CD4-positive, alpha-beta T cell treated with Interleukin-6 for 4 hours (primary cell): ENCODE measurements at regions not wholly inside any gene's neighbourhood (a gene's known extent, or its start where the extent isn't known, plus 50 kb on each side); places are given as distances from the start of the nearest gene placed in this dataset.
"Not testable (repeated sequence)": the region's sequence is repeated elsewhere in the genome, so short reads cannot be mapped to it uniquely, and the experiment has no call there.

ENCODE experiments used
- DNase-seq: peaks from one replicate; pipeline ENCODE4 v3.0.0-alpha.2; 2020; ENCODE audit warnings: mixed read lengths

DNA sequence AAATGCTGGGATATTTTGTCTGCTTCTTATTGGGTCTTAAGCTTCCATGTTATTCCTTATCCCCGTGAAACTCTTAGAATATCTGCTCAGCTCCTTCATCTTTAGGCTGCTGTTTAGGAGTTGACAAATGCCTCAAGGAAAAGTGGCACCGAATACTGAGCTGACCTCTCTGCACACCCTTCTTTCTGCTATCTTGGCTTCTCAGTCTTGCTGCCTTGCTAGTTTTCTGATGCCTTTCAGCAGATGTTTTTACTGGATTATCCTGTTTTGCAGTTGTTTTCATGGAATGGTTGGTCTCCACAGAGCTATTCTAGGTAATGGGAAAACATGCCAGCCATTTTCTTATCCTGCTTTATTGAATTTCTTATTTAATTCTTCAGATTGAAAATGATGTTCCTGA, 86.3 kb downstream of the GYPE start:
- DNase-seq, result no peak

DNA sequence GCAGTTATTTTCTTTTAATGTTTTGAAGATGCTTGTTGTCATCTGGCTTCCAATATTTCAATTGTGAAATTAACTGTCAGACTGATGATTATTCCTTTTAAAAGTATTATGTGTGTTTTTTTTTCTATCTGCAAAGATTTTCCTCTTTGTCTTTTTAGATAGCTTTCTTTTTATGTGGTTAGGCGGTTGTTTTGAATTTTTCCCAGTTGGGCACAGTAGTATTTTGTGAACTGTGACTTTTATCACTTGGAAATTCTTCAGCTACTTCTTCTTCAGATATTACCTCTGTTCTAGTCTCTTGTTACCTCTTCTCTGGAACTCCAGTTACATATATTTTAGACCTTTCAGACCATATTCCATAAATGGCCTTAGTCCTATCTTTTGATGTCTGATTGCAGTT, 87.5 kb downstream of the GYPE start:
- not testable (repeated sequence) for DNase-seq

DNA sequence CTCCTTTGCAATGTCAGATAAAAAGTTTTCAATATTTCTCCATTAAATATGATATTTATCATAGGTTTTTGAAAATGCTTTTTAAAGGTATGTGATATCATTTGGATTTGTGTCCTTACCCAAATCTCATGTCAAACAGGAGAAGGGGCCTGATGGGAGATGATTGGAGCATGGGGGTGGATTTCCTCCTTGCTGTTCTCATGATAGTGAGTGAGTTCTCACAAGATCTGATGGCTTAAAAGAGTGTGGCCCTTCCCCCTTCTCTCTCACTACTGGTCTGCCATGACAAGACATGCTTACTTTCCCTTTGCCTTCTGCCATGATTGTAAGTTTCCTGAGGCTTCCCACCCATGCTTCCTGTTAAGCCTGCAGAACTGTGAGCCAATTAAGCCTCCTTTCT, 90.0 kb downstream of the GYPE start:
- not testable (repeated sequence) for DNase-seq

DNA sequence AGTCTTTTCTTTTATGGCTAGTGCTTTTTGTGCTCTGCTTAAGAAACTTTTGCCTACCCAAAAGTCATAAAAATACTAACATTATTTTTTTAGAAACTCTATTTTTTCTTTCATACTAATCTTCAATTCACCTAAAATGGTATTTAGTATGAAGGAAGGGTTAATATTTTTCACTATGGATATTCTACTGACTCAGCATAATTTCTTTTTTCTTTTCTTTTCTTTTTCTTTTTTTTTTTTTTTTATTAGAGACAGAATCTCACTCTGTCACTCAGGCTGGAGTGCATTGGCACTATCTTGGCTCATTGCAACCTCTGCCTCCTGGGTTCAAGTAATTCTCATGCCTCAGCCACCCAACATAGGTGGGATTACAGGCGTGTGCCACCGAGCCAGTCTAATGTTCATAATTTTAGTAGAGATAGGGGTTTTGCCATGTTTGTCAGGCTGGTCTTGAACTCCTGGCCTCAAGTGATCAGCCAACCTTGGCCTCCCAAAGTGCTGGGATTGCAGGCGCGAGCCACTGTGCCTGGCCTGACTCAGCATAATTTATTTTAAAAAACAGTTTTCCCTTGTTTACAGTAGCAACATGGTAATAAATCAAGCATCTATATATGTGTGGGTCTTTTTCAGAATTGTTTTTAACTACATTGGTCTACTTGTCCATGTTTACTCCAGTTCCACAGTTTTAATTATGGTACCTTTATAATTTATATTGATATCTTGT, 91.8 kb downstream of the GYPE start:
- DNase-seq, result not testable (repeated sequence)

DNA sequence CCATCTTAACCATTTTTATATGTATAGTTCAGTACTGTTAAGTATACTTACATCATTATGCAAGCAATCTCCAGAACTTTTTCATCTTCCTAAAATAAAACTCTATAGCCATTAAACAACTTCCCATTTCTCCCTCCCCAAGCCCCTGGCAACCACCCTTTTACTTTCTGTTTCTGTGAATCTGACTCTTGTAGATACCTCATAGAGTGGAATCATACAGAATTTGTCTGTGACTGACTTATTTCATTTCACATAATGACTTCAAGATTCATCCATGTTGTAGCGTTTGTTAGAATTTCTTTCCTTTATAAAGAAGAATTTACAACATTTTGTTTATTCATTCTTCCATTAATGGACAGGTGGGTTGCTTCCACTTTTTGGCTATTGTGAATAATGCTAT, 91.2 kb upstream of the FREM3 start:
- DNase-seq, result not testable (repeated sequence)

DNA sequence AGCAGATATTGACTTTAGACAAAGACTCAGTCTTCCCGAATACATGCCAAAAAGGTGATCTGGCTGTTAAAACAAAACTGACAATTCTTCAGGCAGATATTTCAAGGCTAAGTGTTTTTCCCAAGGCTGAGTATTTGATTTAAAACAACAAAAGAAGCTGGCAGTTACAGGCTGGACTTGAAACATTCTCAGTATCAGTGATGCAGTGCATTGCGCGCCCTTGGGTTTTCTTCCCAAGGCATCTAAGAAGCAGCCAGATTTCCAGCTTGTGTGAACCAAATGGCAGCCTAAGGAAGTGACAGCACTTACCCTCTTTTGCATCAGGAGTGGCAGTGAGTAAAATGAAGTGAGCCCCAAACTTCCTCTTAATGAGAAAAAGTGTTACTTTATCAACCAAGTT, 90.0 kb upstream of the FREM3 start:
- DNase-seq, result not testable (repeated sequence)

DNA sequence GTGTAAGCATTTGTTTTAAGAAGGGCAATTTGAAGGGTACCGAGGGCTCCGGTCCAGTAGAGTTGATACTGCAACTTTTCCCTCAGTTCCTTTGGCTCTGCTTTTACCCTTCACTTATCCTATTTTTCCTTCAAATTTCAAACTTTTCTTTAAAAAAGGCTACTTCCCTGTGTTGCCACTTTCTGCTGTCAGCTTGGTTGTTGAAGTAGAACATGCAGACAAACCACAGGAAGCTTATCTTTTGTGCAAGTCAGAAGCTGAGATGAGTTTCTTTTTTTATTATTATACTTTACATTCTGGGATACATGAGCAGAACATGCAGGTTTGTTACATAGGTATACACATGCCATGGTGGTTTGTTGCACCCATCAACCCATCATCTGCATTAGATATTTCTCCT, 89.1 kb upstream of the FREM3 start:
- not testable (repeated sequence) for DNase-seq

DNA sequence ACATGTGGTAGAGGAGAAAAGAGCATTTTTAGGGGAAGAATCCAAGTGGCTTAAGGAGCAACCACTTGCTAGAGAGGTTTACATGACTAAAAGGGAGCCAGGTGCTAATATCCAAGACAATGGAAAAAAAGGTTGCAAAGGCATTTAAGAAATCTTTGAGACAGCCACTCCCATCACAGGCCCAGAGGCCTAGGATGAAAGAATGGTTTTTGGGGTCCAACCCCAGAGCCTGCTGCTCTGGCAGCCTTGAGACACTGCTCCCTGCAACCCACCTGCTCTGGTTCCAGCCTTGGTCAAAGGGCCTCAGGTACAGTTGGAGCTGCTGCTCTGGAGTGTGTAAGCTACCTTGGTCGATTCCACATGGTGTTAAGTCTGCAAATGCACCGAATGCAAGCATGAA, 84.1 kb upstream of the FREM3 start:
- DNase-seq, result no peak

DNA sequence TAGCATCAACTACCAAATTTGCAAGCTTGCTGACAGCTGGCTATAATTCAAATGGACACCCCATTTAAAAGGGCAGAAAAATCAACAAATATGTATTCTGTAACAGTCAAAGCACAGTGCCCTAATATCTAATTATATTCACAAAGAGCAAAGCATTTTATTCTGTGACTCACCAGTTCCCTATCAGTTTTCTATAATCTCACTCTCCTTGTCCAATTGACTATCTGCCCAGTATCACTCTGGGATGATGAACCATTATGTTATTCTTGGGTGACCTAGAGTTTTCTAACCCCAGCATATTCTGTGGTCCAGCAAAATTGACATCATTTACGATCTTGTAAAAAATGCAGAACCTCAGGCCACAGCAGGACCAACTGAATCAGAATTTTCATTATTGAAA, 82.0 kb upstream of the FREM3 start:
- no peak for DNase-seq

DNA sequence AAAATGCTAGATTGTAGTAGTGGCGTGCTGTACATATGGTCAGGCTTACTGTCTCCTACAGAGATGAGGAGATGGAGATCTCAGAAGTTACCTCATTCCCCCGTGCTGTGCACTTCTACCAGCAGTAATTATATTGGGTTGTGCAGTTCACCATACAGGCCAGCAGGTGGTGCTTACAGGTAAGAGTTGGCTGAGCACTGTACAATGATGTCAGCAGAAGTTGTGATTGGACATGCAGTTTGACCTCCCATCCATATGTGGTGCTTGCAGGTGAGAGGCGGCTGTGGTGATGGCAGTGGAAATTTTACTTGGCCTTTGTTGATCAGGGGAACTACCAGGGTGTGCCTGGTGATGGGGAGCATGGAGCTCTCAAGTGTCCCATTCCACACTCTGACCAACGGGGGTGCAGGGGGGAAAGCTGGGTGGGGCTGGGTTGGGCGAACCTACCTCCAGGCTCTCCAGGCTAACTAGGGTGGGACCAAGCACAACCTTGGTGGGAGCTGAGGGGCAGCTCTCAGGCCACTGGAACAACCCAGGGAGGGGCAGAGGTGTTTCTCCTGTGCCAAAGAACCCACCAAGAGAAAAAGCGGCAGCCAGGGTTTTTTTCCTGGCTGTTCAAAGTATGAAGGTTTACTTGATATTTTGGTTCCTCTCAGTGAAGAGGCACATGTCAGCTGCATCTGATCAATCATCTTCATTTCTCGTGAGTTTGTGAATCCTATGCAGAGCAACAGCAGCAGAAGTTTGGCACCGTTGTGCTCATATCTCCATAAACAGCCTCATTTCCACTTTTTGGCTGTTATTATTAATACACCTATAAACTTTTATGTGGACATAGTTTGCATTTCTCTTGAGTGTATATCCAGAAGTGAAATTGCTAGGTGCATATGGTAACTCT, 73.8 kb upstream of the FREM3 start:
- peak; percentile 17 for DNase-seq

DNA sequence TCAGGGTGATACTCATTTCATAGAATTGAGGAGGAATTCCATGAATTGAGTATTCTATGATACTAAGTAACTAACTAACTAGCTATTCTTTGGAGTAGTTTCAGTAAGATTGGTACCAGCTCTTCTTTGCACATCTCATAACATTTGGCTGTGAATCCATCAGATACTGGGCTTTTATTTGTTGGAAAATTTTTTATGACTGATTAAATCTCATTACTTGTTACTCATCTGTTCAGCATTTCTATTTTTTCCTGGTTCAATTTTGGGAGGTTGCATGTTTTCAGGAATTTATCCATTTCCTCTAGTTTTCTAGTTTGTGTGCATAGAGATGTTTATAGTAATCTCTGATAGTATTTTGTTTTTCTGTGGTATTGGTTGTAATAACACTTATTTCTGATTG, 70.8 kb upstream of the FREM3 start:
- DNase-seq, result no peak

DNA sequence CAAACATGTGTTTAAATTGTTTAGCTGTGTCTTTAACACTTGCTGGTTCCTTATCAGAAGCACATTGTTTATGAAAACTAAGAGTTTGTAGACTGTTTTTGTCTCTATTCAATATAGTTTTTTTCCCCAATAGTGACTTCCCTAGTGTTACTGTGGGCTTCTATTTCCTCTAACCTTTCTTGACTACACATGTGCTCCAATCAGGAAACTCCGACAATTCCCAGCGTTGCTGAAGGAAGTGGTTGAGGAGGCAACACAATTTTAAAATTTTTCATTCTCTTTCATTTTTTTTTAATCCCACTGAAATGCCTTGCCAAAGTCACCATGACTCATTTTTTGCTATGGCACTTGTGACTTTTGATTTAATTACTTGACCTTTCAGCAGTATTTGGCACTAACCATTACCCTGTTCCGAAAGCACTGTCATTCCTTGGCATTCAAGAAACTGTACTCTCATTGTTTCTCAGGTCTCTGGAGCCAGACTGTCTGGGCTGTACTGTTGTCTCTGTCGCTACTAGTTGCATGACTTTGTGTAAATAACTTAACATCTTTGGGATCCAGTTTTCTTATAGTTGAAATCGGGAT, 67.6 kb upstream of the FREM3 start:
- no peak for DNase-seq

DNA sequence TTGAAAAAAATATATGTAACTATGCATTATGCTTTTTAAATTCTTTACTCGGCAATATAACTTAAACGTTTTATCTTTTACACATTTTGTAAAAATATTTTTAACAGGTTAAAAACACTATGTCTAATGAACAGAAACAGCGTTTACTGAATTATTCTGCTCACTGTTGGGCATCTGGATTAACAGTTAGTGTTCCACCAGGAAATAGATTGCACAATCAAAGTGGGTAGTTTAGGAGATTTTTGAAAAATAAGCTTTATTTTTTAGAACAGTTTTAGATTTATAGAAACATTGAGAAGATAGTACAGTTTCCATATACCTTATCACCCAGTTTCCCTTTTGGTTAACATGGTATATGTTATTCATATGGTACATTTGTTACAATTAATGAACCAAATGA, 63.1 kb upstream of the FREM3 start:
- no peak for DNase-seq

DNA sequence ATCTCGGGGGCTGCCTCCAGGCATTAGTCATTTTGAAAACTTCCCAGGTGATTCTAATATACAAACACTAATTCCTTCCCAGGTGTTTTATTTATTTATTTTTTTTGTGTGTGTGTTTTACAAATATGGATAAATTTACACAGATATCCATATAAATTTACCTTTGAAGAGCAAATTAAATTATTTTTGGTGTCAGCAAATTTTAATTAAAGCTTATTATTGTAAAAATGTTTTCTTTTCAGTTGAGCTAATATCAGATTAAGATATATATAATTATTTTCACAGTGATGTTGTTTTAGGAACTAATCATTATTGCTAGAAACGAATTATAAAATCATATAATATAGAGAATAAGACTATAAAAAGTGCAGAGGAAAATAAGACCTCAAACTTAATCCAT, 62.0 kb upstream of the FREM3 start:
- no peak for DNase-seq
